HepG2 (cell line): ENCODE measurements at regions not wholly inside any gene's neighbourhood (a gene's known extent, or its start where the extent isn't known, plus 50 kb on each side); places are given as distances from the start of the nearest gene placed in this dataset.

Experiments used
- ATAC-seq: fragments of 200-7000 bp; cut with Tn5 transposase; 3 replicates; pipeline ENCODE4 v1.9.1; 2020; ENCODE audit warnings: mild to moderate bottlenecking, moderate library complexity
- BruUV-seq: library from RNA; stranded (reverse); fragments of 400-500 nt; replicated peaks from 2 replicates; lab custom pipeline; 2021; lab: Mats Ljungman, UMichigan
- CTCF ChIA-PET: fragments of 300-600 bp; formaldehyde crosslinking; extraction: SDS; loops from one replicate; lab custom pipeline; 2021; ENCODE audit warnings: low total read pairs, inconsistent platforms, low intra/inter-chr PET ratio; lab: Yijun Ruan, JAX
- POLR2A ChIA-PET: fragments of 350-600 bp; sonication (Branson Sonifier 250); formaldehyde crosslinking; loops from one replicate; lab custom pipeline; 2020; ENCODE audit warnings: antibody characterized with exemption, inconsistent platforms; lab: Yijun Ruan, JAX
- DNase-seq: peaks from one replicate; pipeline ENCODE4 v3.0.0-alpha.2; 2015; ENCODE audit warnings: low spot score
- FAIRE-seq: peaks from 3 replicates; lab custom pipeline; 2011; peaks lifted over from hg19 to GRCh38; lab: Jason Lieb, UNC
- H2AFZ ChIP-seq: one replicate; pipeline ENCODE4 v1.6.1; 2011; ENCODE audit warnings: low read length, inconsistent platforms
- H3K27ac ChIP-seq: fragments of 300-600 bp; 3 replicates; pipeline ENCODE4 v1.8.0; 2011; ENCODE audit warnings: mixed run types, mild to moderate bottlenecking, mixed read lengths, low read length, inconsistent platforms; ENCODE audit not compliant: insufficient read depth; ENCODE audit errors: extremely low read length
- H3K27me3 ChIP-seq, 2 experiments: fragments of 200-600 bp in 1 of 2; 2 replicates in 1 of 2; 3 replicates in 1 of 2; pipeline versions ENCODE4 v1.6.0 to v1.8.0; 2011; ENCODE audit warnings: low read length in 2 of 2, mild to moderate bottlenecking in 2 of 2, moderate library complexity in 2 of 2, inconsistent platforms in 1 of 2; ENCODE audit not compliant: insufficient read depth in 2 of 2, control insufficient read depth in 1 of 2
- H3K36me3 ChIP-seq, 2 experiments: fragments of 200-600 bp in 1 of 2; replicated peaks in 1 of 2; 2 replicates in 1 of 2; 3 replicates in 1 of 2; pipeline versions ENCODE4 v1.5.1 to v1.8.0; 2011; ENCODE audit warnings: low read length in 2 of 2, inconsistent platforms in 1 of 2; ENCODE audit not compliant: insufficient read depth in 2 of 2, control insufficient read depth in 1 of 2
- H3K4me1 ChIP-seq: 2 replicates; pipeline ENCODE4 v1.5.1; 2012; ENCODE audit warnings: low read length, inconsistent platforms; ENCODE audit not compliant: insufficient read depth
- H3K4me2 ChIP-seq: 2 replicates; pipeline ENCODE4 v1.6.0; 2011; ENCODE audit warnings: low read depth, low read length, inconsistent platforms
- H3K4me3 ChIP-seq, 3 experiments: fragments of 200-600 bp in 1 of 3; sonication (generic), shearing (Covaris generic) in 1 of 3; replicated peaks in 1 of 3; 2 replicates each; pipeline ENCODE4 v1.5.1; 2011 to 2016; ENCODE audit warnings: low read length in 3 of 3, inconsistent platforms in 2 of 3, low read depth in 2 of 3, mild to moderate bottlenecking in 2 of 3, control low read depth in 1 of 3, mixed read lengths in 1 of 3; ENCODE audit not compliant: insufficient read depth in 1 of 3
- H3K79me2 ChIP-seq: one replicate; pipeline ENCODE4 v1.6.1; 2011; ENCODE audit warnings: low read length, inconsistent platforms; ENCODE audit not compliant: insufficient read depth
- H3K9ac ChIP-seq: 2 replicates; pipeline ENCODE4 v1.6.0; 2011; ENCODE audit warnings: mild to moderate bottlenecking, low read depth, low read length, inconsistent platforms; ENCODE audit not compliant: insufficient read depth
- H3K9me3 ChIP-seq: 2 replicates; pipeline ENCODE4 v1.5.1; 2012; ENCODE audit warnings: mild to moderate bottlenecking, low read length
- H4K20me1 ChIP-seq: 2 replicates; pipeline ENCODE4 v1.6.0; 2011; ENCODE audit warnings: inconsistent platforms, mild to moderate bottlenecking, low read length, moderate library complexity; ENCODE audit not compliant: insufficient read depth
- RXRB ChIP-seq: IDR thresholded peaks from 2 replicates; pipeline ENCODE4 v1.6.1; 2016; ENCODE audit warnings: borderline replicate concordance, missing genetic modification reagents, missing compliant biosample characterization
- YEATS2 ChIP-seq: sonication (generic); formaldehyde crosslinking; IDR thresholded peaks from 2 replicates; pipeline ENCODE4 v1.4.0; 2020; ENCODE audit warnings: missing genetic modification reagents, borderline replicate concordance
- ZNF263 ChIP-seq: sonication (generic); formaldehyde crosslinking; IDR thresholded peaks from 2 replicates; pipeline ENCODE4 v1.4.0; 2020; ENCODE audit warnings: missing genetic modification reagents
- ZSCAN29 ChIP-seq: sonication (generic); formaldehyde crosslinking; conservative IDR thresholded peaks from 2 replicates; pipeline ENCODE4 v1.4.0; 2020; ENCODE audit warnings: mild to moderate bottlenecking, missing genetic modification reagents
- WGBS: methylation state at CpG from one replicate; pipeline ENCODE4 v1.1.6; 2017; ENCODE audit warnings: low lambda C conversion rate; 5-methylcytosine and 5-hydroxymethylcytosine counted together
- in situ Hi-C: cut with HindIII; loops from 2 replicates; pipeline ENCODE4 v1.10.0; 2017; ENCODE audit warnings: low pct_unique_long_range_greater_than_20kb; ENCODE audit not compliant: extremely low pct_ligation_motif_present
- intact Hi-C: fragments of 100-400 bp; cut with micrococcal nuclease; formaldehyde crosslinking; loops from one replicate; pipeline ENCODE4 v1.10.0; 2022; ENCODE audit not compliant: unreplicated experiment
- TF ChIP-seq, protein P1 (sequence below): sonication (generic); formaldehyde crosslinking; IDR thresholded peaks from 2 replicates; pipeline ENCODE4 v1.4.0; 2020; ENCODE audit warnings: missing genetic modification reagents
- TF ChIP-seq, protein P2 (sequence below): sonication (generic); formaldehyde crosslinking; IDR thresholded peaks from 2 replicates; pipeline ENCODE4; 2020; ENCODE audit warnings: missing genetic modification reagents, mild to moderate bottlenecking, borderline replicate concordance
- TF ChIP-seq, protein P3 (sequence below): sonication (generic); formaldehyde crosslinking; IDR thresholded peaks from 2 replicates; pipeline ENCODE4 v1.4.0; 2020; ENCODE audit warnings: missing genetic modification reagents

DNA sequence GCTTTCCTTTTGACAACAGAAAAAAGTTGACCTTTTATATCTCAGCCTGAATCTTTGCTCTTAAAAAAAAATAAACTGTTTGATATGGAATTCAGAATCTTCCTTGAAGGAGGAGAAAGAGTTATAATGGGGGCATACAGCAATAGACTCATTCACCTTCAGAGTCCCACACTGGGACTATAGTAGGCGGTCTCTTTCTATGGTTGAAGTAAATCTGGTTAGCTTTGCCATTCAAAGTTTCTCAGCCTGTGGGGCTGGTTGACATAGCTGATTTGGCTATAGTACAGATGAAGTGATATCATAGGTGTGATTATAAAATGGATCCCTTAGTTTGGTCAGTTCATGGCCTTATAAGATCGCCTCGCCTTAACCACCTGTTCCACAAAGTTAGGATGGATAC, 156.2 kb downstream of the SH2D1A start:
- Histone ChIP-seq H3K4me2 (no peak overlapping the region), H3K9me3 (no peaks in the 10 kb centered on the region), H3K79me2 (no peaks in the 10 kb centered on the region), H3K36me3 (no peaks in the 10 kb centered on the region), H2AFZ (no peak overlapping the region), H3K27me3 (no peaks in the 10 kb centered on the region), H3K9ac (no peak overlapping the region), H3K4me1 (no peaks in the 10 kb centered on the region), H4K20me1 (no peaks in the 10 kb centered on the region), H3K27ac (no peak overlapping the region), H3K4me3 (no peak overlapping the region)
- 33% methylated on average over 3 of the region's 3 CpGs for WGBS
- intact Hi-C loops (no loop called here), in situ Hi-C loops (no loop called here)
- DNase-seq (no peak), ATAC-seq (no peak), FAIRE-seq (no peak)
- CTCF ChIA-PET, result no interaction called here
- TF ChIP-seq, protein P1, sequence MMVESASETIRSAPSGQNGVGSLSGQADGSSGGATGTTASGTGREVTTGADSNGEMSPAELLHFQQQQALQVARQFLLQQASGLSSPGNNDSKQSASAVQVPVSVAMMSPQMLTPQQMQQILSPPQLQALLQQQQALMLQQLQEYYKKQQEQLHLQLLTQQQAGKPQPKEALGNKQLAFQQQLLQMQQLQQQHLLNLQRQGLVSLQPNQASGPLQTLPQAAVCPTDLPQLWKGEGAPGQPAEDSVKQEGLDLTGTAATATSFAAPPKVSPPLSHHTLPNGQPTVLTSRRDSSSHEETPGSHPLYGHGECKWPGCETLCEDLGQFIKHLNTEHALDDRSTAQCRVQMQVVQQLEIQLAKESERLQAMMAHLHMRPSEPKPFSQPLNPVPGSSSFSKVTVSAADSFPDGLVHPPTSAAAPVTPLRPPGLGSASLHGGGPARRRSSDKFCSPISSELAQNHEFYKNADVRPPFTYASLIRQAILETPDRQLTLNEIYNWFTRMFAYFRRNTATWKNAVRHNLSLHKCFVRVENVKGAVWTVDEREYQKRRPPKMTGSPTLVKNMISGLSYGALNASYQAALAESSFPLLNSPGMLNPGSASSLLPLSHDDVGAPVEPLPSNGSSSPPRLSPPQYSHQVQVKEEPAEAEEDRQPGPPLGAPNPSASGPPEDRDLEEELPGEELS (CRISPR knock-in tag), result no peak
- no peak for TF ChIP-seq ZSCAN29 (CRISPR knock-in tag)
- no peak for TF ChIP-seq RXRB (CRISPR knock-in tag)
- TF ChIP-seq, protein P2, sequence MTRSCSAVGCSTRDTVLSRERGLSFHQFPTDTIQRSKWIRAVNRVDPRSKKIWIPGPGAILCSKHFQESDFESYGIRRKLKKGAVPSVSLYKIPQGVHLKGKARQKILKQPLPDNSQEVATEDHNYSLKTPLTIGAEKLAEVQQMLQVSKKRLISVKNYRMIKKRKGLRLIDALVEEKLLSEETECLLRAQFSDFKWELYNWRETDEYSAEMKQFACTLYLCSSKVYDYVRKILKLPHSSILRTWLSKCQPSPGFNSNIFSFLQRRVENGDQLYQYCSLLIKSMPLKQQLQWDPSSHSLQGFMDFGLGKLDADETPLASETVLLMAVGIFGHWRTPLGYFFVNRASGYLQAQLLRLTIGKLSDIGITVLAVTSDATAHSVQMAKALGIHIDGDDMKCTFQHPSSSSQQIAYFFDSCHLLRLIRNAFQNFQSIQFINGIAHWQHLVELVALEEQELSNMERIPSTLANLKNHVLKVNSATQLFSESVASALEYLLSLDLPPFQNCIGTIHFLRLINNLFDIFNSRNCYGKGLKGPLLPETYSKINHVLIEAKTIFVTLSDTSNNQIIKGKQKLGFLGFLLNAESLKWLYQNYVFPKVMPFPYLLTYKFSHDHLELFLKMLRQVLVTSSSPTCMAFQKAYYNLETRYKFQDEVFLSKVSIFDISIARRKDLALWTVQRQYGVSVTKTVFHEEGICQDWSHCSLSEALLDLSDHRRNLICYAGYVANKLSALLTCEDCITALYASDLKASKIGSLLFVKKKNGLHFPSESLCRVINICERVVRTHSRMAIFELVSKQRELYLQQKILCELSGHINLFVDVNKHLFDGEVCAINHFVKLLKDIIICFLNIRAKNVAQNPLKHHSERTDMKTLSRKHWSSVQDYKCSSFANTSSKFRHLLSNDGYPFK (CRISPR knock-in tag), result no peak
- TF ChIP-seq ZNF263 (CRISPR knock-in tag), result no peak
- TF ChIP-seq YEATS2 (CRISPR knock-in tag), result no peak
- TF ChIP-seq, protein P3, sequence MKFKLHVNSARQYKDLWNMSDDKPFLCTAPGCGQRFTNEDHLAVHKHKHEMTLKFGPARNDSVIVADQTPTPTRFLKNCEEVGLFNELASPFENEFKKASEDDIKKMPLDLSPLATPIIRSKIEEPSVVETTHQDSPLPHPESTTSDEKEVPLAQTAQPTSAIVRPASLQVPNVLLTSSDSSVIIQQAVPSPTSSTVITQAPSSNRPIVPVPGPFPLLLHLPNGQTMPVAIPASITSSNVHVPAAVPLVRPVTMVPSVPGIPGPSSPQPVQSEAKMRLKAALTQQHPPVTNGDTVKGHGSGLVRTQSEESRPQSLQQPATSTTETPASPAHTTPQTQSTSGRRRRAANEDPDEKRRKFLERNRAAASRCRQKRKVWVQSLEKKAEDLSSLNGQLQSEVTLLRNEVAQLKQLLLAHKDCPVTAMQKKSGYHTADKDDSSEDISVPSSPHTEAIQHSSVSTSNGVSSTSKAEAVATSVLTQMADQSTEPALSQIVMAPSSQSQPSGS (CRISPR knock-in tag), result no peak
- BruUV-seq, result no TSS peak
- POLR2A ChIA-PET, result no interaction called here
